Mucosa of descending colon (tissue), 3 donors: ENCODE measurements at regions not wholly inside any gene's neighbourhood (a gene's known extent, or its start where the extent isn't known, plus 50 kb on each side); places are given as distances from the start of the nearest gene placed in this dataset.

ENCODE experiments used
- ATAC-seq: fragments of 200-7000 bp; cut with Tn5 transposase; one replicate; pipeline ENCODE4 v1.9.1; 2020; ENCODE audit warnings: mild to moderate bottlenecking, moderate library complexity
- DNase-seq, 3 donors: peaks; one replicate each; pipeline ENCODE4 v3.0.0-alpha.2; 2020
- H3K36me3 ChIP-seq: fragments of 200-600 bp; one replicate; pipeline ENCODE4 v1.8.0; 2021; ENCODE audit warnings: low read depth, mild to moderate bottlenecking
- H3K4me1 ChIP-seq: fragments of 200-600 bp; one replicate; pipeline ENCODE4 v1.8.0; 2021; ENCODE audit warnings: low read depth, mild to moderate bottlenecking
- H3K4me3 ChIP-seq: fragments of 200-600 bp; one replicate; pipeline ENCODE4 v1.8.0; 2021; ENCODE audit warnings: mild to moderate bottlenecking
- H3K9me3 ChIP-seq: fragments of 200-600 bp; one replicate; pipeline ENCODE4 v1.8.0; 2021; ENCODE audit warnings: mild to moderate bottlenecking
- CTCF ChIP-seq: fragments of 200-600 bp; IDR thresholded peaks from one replicate; pipeline ENCODE4 v1.8.0; 2022; ENCODE audit warnings: antibody characterized with exemption, mild to moderate bottlenecking
- intact Hi-C, 2 donors: fragments of 100-400 bp; cut with DNase I in 1 of 2; cut with micrococcal nuclease in 1 of 2; formaldehyde crosslinking; loops; one replicate each; pipeline versions ENCODE4 v1.11.0 to v1.11.1; 2022; cut with DNase I, micrococcal nuclease
- donor health status: DM: no; HTN: no; CAD: no; lungs with moderate emphysema.
- donor health status: DM: no; HTN: no; CAD: no.
- donor health status: DM: no; HTN: yes; CAD: no.

- TF ChIP-seq CTCF = no peak
- Histone ChIP-seq H3K36me3 (no peaks in the 10 kb centered on the region), H3K4me1 (no peaks in the 10 kb centered on the region), H3K9me3 (peaks cover 41% of the 10 kb centered on the region), H3K4me3 (no peak overlapping the region)
- ATAC-seq = no peak
- DNase-seq = no peak
- intact Hi-C loops = no loop called here
These were observed 891.3 kb upstream of the LRRTM1 start for GRCh38 chr2:81195774-81196382.

DNA sequence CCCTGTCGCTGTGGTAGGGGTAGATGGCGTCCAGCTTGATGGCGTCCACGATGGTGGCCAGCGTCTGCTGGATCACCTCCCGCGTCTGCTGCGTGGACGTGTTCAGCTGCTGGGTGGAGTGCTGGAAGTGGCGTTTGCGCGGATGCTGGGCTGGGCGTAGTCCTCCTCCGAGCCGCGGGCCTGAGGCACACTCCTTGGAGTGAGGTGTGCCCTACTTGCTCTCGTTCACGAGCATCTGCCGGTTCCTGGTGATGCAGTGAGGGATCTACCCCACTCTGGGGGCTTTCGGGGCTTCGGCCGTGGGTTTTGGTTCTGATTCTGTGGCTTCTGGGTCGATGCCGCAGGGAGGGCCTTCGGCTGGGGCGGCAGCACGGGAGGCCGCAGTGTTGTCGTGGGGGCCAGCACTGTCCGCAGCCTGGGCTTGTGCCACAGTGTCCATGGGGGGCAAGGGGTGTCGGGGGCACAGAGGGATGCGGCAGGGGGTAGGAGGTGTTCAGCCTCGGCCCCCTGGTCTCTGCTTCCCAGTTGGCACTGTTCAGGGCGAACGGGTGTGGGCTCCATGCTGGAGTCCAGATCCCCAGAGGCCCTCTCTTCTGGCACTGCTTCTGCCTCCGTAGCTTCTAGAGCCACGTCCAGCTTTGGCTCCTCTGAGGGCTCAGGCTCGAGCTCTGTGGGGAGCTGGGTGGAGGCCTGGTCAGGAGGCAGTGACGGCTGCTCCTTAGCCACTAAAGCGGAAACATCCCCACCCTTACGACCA is 890.6 kb upstream of the LRRTM1 start:
- ATAC-seq (no peak), DNase-seq (no peak)
- TF ChIP-seq CTCF = no peak
- intact Hi-C loops = no loop called here
- no peaks in the 10 kb centered on the region for H3K36me3 ChIP-seq
- H3K9me3 ChIP-seq = peaks cover 39% of the 10 kb centered on the region
- H3K4me1 ChIP-seq = no peaks in the 10 kb centered on the region
- H3K4me3 ChIP-seq = no peak overlapping the region

DNA sequence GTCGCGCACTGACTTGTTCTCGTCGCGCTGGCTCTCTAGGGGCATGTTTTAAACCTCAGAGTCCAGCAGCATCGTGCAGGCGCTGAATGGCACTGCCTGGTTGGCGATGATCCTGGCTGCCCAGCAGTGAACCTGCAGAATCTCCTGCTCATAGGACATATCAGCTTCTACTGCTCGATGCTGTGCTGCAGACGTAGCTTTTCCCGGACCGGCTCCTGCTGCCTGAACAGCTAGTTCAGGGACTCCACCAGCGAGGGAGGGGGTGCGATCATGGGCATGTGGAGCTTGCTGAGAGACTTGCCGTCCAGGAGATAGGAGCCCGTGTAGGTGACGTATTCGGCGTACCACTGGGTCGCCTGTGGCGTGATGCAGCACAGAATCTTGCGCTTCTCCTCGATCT is 890.0 kb upstream of the LRRTM1 start:
- no peak for ATAC-seq
- H3K4me3 ChIP-seq = no peak overlapping the region
- TF ChIP-seq CTCF = no peak
- no peak for DNase-seq
- no peaks in the 10 kb centered on the region for H3K4me1 ChIP-seq
- no peaks in the 10 kb centered on the region for H3K36me3 ChIP-seq
- peaks cover 38% of the 10 kb centered on the region for H3K9me3 ChIP-seq
- intact Hi-C loops = no loop called here

DNA sequence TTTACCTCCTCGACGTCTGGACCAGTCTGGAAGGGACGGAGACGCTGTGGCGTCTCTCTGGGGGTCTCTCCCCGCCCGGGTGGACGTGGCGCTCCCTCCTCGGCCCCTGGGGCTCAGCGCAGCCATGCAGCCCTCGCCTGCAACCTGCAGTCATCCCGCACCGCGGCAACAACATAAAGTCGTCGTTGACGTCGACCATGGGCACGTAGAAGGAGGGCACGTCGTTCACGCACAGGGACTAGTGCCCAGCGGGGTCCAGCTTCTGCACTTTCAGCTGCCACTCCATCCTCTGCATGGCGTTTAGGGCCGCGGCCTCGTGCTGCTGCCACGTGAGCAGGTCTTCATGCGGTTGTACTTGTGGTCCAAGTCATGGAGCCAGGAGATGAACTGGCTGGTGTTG is 889.6 kb upstream of the LRRTM1 start:
- intact Hi-C loops = no loop called here
- no peaks in the 10 kb centered on the region for H3K4me1 ChIP-seq
- TF ChIP-seq CTCF = no peak
- H3K9me3 ChIP-seq = peaks cover 38% of the 10 kb centered on the region
- no peak overlapping the region for H3K4me3 ChIP-seq
- DNase-seq (peak in 1 of 3 donors; percentile 40), ATAC-seq (no peak)
- no peaks in the 10 kb centered on the region for H3K36me3 ChIP-seq

DNA sequence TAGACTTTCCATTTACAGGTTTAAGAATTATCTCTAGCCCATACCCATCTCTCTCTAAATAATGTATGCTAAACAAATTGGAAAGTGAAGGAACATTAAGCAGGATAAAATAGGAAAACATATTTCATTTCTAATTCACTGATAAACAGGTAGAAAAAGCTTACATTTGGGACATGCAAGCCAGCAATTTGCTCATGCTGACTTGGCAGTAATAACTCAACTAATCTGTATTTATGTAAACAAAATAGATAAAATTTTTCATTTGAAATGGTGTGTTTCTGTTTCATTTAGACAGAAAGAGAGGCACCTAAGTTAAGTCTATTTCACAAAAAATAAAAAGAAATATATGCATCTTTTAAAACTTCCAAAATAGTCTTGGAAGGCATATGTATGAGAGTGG is 877.3 kb upstream of the LRRTM1 start:
- no peak for ATAC-seq
- intact Hi-C loops = no loop called here
- H3K36me3 ChIP-seq = no peaks in the 10 kb centered on the region

More for the DNA sequence above, 877.3 kb upstream of the LRRTM1 start:
- Histone ChIP-seq H3K9me3 (peaks cover 3% of the 10 kb centered on the region), H3K4me3 (no peak overlapping the region), H3K4me1 (no peaks in the 10 kb centered on the region)
- no peak for DNase-seq
- no peak for TF ChIP-seq CTCF
